ENCODE measurements at regions not wholly inside any gene's neighbourhood (a gene's known extent, or its start where the extent isn't known, plus 50 kb on each side); places are given as distances from the start of the nearest gene placed in this dataset.

DNA sequence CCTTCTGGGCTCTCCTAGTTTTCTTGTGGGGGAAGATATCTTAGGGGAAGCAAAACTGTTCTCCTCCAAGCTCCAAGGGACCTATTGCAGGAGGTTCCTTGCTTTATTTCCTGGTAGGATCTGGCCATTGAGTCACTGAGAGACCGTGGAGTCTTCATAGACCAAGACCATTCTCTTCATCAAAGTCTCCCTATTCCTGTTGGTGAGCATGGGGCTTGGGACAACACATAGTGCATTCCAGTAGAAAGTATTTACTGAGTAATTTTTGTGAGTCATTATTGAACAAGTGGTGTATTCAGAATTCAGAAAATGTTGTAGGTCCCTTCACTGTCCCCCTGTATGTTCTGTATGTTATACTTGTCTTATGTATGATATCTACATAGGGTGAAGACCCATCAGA, 133.6 kb downstream of the CDH26 start:
- no peaks in the 10 kb centered on the region for H3K4me1 ChIP-seq (ENCODE audit: insufficient read depth, low read length)
- no peaks in the 10 kb centered on the region for H3F3A ChIP-seq (ENCODE audit: low read length, unreplicated experiment)
- ATAC-seq, result no peak
- TF ChIP-seq EZH2 (IDR thresholded peaks at IDR 0.05; ENCODE audit: low read length, unreplicated experiment) (no peak), EZH2phosphoT487 (IDR thresholded peaks at IDR 0.05; ENCODE audit: borderline replicate concordance, low read length) (no peak)
- TF ChIP-seq, protein P1, sequence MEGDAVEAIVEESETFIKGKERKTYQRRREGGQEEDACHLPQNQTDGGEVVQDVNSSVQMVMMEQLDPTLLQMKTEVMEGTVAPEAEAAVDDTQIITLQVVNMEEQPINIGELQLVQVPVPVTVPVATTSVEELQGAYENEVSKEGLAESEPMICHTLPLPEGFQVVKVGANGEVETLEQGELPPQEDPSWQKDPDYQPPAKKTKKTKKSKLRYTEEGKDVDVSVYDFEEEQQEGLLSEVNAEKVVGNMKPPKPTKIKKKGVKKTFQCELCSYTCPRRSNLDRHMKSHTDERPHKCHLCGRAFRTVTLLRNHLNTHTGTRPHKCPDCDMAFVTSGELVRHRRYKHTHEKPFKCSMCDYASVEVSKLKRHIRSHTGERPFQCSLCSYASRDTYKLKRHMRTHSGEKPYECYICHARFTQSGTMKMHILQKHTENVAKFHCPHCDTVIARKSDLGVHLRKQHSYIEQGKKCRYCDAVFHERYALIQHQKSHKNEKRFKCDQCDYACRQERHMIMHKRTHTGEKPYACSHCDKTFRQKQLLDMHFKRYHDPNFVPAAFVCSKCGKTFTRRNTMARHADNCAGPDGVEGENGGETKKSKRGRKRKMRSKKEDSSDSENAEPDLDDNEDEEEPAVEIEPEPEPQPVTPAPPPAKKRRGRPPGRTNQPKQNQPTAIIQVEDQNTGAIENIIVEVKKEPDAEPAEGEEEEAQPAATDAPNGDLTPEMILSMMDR (conservative IDR thresholded peaks at IDR 0.05; ENCODE audit: low read depth, low read length), result no peak
- no peaks in the 10 kb centered on the region for H3K79me2 ChIP-seq (ENCODE audit: low read length)
- H3K4me2 ChIP-seq (ENCODE audit: low read length), result no peak overlapping the region
- H3K9me3 ChIP-seq (ENCODE audit: low read length), result 0 out of 2 replicates have a peak, but pooled peaks cover 3% of the 10 kb centered on the region
- ChIA-PET CTCF (no interaction called here), POLR2A (ENCODE audit: unreplicated experiment) (no interaction called here)
- DNase-seq, result no peak
- no peak overlapping the region for H3K9ac ChIP-seq (ENCODE audit: low read length)
- no peaks in the 10 kb centered on the region for H3K9me2 ChIP-seq (replicated peaks; ENCODE audit: low read length)
- peaks cover 33% of the 10 kb centered on the region for H3K27me3 ChIP-seq (ENCODE audit: low read length)
- intact Hi-C loops (cut with micrococcal nuclease), result no loop called here
- no peaks in the 10 kb centered on the region for H4K20me1 ChIP-seq (ENCODE audit: low read length)
- no TSS peak for BruUV-seq (replicated peaks)
- no peaks in the 10 kb centered on the region for H3K36me3 ChIP-seq (ENCODE audit: low read depth, low read length)
- H2AFZ ChIP-seq (ENCODE audit: low read length), result no peak overlapping the region
- H3K4me3 ChIP-seq (ENCODE audit: low read length), result no peak overlapping the region
- H3K27ac ChIP-seq (ENCODE audit: low read length), result no peak overlapping the region

DNA sequence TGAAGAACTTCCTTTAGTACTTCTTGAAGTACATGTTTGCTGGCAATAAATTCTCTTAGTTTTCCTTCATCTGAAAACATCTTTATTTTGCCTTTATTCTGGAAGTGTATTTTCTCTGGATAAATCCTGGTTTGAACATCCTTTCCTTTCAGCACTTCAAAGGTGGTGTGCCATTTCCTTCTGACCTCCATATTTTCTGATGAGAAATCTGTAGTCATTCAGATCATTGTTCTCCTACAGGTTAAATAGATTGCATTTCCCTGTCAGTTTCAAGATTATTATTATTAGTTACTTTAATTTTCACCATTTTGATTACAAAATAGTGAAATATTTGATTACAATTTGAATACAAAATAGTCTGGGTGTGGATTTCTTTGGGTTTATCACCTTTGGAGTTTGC, 134.5 kb downstream of the CDH26 start:
- H3K9ac ChIP-seq (ENCODE audit: low read length), result no peak overlapping the region
- no peak overlapping the region for H3K4me3 ChIP-seq (ENCODE audit: low read length)
- ChIA-PET CTCF (no interaction called here), POLR2A (ENCODE audit: unreplicated experiment) (no interaction called here)
- intact Hi-C loops (cut with micrococcal nuclease), result no loop called here
- BruUV-seq (replicated peaks), result no TSS peak
- H3K27ac ChIP-seq (ENCODE audit: low read length), result no peak overlapping the region
- no peaks in the 10 kb centered on the region for H3K79me2 ChIP-seq (ENCODE audit: low read length)
- no peaks in the 10 kb centered on the region for H3K9me2 ChIP-seq (replicated peaks; ENCODE audit: low read length)
- H4K20me1 ChIP-seq (ENCODE audit: low read length), result no peaks in the 10 kb centered on the region
- H3K36me3 ChIP-seq (ENCODE audit: low read depth, low read length), result no peaks in the 10 kb centered on the region
- peaks cover 26% of the 10 kb centered on the region for H3K27me3 ChIP-seq (ENCODE audit: low read length)
- no peak overlapping the region for H3K4me2 ChIP-seq (ENCODE audit: low read length)
- H3F3A ChIP-seq (ENCODE audit: low read length, unreplicated experiment), result no peaks in the 10 kb centered on the region
- H2AFZ ChIP-seq (ENCODE audit: low read length), result no peak overlapping the region
- H3K4me1 ChIP-seq (ENCODE audit: insufficient read depth, low read length), result no peaks in the 10 kb centered on the region
- 0 out of 2 replicates have a peak, but pooled peaks cover 3% of the 10 kb centered on the region for H3K9me3 ChIP-seq (ENCODE audit: low read length)
- TF ChIP-seq, protein P1 (conservative IDR thresholded peaks at IDR 0.05; ENCODE audit: low read depth, low read length), result no peak
- TF ChIP-seq EZH2 (IDR thresholded peaks at IDR 0.05; ENCODE audit: low read length, unreplicated experiment) (no peak), EZH2phosphoT487 (IDR thresholded peaks at IDR 0.05; ENCODE audit: borderline replicate concordance, low read length) (no peak)
- ATAC-seq (no peak), DNase-seq (no peak)

DNA sequence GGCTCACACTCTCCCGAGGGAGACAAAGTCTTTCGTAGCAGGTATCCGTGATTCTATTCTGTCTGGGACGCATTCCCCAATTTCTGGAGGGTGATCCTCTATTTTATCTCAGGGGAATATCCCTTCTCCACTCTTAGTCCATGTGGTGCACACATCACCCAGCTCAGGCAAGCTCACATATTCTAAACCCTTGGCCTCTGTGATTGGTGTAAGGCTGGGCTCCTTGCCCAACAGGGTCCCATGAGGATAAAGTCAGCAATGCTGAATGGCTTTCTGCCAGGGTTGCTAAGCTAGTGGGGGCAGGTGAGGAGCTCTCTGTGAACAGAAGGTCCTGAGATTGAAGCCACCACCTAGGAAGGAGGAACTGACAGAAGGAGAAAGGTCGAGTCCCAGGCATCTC, 137.2 kb downstream of the CDH26 start:
- ATAC-seq, result no peak
- Histone ChIP-seq H3K9me3 (ENCODE audit: low read length) (0 out of 2 replicates have a peak, but pooled peaks cover 3% of the 10 kb centered on the region), H4K20me1 (ENCODE audit: low read length) (no peaks in the 10 kb centered on the region), H3K4me2 (ENCODE audit: low read length) (no peak overlapping the region), H3K36me3 (ENCODE audit: low read depth, low read length) (no peaks in the 10 kb centered on the region), H3K79me2 (ENCODE audit: low read length) (no peaks in the 10 kb centered on the region), H3F3A (ENCODE audit: low read length, unreplicated experiment) (no peaks in the 10 kb centered on the region), H3K4me3 (ENCODE audit: low read length) (no peak overlapping the region), H3K27me3 (ENCODE audit: low read length) (peaks cover 20% of the 10 kb centered on the region; the same call in 1 of the 2 replicates), H3K4me1 (ENCODE audit: insufficient read depth, low read length) (no peaks in the 10 kb centered on the region), H2AFZ (ENCODE audit: low read length) (no peak overlapping the region), H3K9me2 (replicated peaks; ENCODE audit: low read length) (no peaks in the 10 kb centered on the region), H3K9ac (ENCODE audit: low read length) (no peak overlapping the region), H3K27ac (ENCODE audit: low read length) (no peak overlapping the region)
- TF ChIP-seq, protein P1 (conservative IDR thresholded peaks at IDR 0.05; ENCODE audit: low read depth, low read length), result no peak
- TF ChIP-seq EZH2phosphoT487 (IDR thresholded peaks at IDR 0.05; ENCODE audit: borderline replicate concordance, low read length) (no peak), EZH2 (IDR thresholded peaks at IDR 0.05; ENCODE audit: low read length, unreplicated experiment) (no peak)
- CTCF ChIA-PET, result no interaction called here
- no TSS peak for BruUV-seq (replicated peaks)
- intact Hi-C loops (cut with micrococcal nuclease), result no loop called here
- POLR2A ChIA-PET (ENCODE audit: unreplicated experiment), result no interaction called here
- no peak for DNase-seq
